ENCODE measurements at regions not wholly inside any gene's neighbourhood (a gene's known extent, or its start where the extent isn't known, plus 50 kb on each side); places are given as distances from the start of the nearest gene placed in this dataset.

DNA sequence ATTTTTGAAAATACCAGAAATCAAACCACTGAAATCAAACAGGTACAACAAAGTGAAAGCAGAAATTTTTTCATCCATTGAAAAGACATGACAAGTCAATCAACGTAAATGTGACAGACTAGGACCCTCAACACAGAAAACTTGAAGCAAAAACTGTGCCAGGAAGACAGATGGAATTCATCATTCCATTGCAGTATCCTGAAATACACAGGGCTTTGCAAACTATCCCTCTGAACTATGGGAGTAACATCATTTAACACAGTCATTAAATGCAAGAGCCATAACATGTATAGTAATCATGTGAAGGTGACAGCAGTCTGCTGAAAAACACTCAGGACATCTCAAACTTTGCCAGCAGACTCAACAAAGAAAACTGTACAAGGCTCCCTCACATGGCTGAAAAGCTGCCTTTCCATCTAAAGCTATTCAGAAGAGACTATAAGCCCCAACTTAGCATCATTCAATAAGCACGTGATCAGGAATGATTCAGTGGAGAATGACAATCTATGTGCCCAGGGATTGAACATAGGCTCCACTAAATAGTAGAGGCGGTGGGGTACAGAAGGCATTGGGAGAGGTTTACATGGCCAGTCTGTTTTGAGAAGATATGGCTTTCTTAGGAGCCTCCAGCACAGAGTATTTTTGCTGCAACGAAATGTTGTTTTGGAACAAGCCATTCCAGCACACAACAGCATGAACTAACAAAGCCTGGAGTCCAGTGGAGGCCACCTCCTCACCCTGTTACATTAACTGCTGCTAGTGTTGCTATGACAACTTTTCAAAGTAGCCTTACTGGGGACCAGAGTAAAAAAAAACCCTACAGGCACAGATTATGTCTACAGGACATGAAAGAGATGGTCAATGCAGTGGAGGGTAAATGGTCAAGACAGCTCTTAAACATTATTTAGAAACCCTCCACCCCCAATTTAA lies 274.5 kb upstream of the NOCT start:
- DNase-seq, result no peak

DNA sequence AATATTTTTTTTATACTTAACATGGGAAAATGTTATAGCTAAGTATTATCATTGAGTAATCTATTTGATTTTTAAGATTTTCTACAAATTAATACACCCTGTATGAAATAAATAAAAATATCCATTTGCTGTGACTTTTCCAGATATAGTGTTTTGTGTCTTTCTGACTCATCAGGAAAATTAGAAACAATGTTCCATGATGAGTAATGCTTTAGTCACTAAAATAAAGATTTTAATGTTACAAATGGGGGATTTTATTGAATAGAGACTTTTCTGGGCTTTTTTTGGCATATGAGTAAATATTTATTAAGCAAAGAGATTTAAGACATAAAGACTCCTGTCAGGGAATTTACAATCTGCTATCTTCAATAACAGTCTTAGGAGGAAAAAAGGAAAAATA lies 279.2 kb upstream of the NOCT start:
- no peak for DNase-seq

DNA sequence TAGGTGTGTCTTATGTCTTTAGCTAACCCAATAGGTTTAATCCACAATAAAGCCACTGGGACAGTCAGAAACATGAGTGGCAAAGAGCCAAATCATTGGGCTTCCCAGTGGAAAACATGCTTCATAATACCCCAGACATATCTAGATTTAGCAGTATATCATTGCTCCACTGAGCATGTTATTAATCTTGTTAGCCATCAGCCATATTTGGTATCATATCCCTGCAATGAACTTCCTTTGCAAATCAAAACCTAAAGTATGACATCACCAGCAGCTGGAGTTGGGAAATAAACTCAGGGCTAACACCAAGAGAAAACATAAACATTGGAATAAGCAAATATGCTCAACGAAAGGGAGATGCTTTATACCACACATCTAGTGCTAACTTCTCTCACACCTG lies 280.8 kb upstream of the NOCT start:
- no peak for DNase-seq

DNA sequence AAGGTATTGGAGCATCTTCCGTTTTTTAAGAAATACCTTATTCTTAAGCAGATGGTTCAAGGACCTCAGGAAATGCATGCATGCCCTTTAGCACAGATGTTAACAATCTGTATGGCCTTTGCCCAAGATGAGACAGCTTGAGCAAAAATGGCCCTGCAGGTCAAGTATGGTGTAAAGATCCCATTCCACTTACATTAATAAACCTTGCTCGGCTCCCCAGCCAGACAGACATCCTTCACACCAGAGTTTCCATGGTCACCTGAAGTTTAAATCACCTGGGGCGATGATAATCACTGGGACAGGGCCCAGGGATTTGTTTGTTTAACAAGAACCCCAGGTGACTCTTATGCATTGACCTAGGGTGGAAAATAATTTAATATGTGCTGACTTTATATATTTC lies 287.0 kb upstream of the NOCT start:
- DNase-seq, result no peak

DNA sequence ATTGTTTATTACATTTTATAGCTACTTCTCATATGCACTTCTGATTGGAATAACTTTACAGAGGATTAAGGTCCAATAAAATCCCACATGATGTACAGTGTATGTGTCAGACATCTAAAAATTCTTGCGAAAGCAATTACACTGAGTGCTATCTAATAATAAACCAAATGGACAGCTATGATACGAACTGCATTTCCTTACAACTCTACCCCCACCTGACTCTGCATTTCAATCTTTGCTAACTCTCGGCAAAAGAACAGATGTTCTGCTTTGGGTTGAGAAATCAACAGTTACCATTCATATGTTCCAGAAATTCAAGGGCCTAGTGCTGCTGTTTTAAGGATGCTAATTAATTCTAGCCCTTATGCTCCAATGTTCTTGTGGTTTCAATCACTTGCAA lies 287.9 kb upstream of the NOCT start:
- DNase-seq, result no peak

DNA sequence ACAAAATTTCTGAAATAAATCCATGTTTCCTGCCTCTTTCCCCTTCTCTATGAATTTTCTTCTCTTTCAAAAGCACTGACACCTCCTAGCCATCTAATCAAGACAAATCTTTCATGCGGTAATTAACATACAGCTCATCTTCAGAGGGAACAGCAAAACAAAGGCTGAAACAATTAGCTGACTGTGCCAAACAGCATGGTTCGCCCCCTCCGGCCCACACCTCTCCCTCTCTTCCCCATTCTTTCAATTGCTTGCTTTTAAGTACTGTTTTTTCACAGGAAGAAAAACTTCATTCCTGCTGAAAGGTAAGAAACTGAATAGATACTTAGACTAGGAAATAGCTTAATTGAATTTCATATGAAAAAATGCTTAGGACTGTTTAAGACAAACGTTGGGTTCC lies 291.1 kb upstream of the NOCT start:
- no peak for DNase-seq

DNA sequence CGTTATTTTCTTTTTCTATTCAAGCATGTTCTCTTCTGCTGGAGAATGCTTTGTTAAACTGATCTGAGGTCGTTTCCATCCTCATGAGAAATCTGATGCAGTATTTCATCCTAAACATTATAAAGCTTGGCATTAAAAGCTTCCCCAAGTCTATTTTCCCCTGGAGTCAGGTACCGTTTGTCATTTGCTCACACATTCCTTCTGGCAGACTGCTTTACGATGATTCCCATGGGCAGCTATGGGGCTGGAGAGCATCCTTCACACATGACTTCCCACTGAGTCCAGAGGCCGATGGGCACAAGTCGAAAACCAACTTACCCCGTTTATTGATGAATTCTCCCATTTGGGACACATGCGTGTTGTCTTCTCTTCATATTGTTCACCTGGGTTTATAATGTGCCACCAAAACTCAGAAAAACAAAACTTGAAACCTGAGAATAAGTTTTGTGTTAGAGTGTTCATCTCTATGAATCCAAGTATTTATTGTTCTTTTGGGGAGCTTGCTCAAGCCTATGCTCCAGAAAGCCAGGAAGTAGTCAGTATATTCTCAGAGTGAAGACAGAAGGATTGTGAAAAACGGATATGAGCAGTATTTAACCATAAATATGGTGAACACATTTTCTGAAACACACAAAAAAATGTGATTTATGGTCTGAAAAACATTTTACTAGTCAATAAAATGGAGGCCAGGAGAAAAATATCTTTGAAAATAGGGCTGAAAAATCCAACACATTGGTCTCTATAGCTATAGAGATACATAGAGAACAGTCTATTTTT lies 298.8 kb upstream of the NOCT start:
- no peak for DNase-seq

DNA sequence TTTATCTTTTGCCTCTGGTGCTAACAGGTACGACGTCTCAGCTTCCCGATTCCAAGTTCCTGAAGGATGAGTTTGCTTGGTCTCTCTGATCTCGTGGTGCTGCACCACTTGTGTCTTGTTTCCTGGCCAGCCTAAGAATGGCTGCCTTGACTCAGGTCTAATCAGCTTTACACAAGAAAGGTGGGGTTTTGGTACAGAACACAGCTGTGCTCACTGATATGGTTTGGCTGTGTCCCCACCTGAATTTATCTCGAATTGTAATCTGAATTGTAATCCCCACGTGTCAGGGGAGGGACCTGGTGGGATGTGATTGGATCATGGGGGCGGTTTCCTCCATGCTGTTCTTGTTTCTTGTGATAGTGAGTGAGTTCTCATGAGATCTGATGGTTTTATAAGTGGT lies 305.3 kb upstream of the NOCT start:
- DNase-seq, result no peak

DNA sequence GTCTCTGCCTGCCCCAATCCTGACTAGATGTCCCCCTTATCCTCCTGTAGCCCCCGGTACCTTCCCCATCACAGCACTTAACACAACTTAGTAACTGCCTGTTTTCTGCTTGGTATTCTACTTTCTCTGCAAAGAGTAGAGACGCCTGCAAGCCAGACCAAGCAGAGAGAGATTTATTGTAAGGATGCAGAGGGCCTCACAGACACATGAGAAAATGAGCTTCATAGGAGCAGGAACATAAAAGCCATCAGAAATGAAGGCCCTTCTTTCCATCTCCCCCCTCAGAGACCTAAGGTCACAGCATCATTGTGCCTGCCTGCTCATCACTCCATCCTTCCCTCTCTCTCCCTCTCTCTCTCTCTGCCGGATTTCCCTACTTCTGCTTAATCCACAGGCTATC lies 305.7 kb upstream of the NOCT start:
- DNase-seq, result no peak

DNA sequence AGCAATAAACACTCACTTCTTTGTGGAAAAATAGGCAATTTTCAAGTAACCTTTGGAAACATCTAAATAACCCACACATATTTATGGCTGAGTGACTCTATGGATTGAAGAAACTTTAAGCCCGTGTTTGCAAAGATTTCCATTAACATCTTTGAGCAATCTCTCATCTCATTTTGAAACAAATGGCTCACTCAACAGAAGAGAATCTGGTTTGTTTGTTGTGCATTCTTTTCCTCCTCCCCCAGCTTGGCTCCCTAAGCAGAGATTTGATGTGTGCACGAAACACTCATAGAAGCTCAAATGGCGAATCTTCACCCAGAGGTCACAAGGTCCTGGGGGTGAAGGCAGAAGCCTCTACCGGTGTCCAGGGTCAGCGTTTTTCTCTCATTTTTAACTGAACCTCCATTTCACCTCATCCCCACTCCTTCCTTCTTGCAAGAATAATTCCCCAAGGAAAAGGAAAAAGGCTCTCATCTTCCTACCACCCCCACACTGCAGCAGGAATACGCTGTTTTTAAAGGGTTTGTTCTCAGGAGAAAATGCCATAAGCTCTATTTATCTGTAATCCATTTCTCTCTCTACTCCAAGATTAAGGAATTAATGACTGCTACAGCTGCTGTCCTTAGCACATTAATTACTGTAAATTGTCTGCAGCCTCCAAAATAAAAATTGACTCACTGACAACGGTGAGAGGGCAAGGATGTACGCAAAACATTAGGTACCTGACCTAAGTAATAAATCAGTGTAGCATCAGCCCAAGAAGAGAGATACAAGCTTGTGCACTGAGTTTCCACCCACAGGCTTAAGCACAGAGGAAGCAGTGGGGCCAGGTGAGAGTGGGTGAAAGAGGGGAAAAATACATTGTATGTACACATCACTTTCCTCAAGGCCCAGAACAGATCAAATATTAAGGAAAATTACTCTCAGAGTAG lies 307.6 kb upstream of the NOCT start:
- DNase-seq, result no peak

DNA sequence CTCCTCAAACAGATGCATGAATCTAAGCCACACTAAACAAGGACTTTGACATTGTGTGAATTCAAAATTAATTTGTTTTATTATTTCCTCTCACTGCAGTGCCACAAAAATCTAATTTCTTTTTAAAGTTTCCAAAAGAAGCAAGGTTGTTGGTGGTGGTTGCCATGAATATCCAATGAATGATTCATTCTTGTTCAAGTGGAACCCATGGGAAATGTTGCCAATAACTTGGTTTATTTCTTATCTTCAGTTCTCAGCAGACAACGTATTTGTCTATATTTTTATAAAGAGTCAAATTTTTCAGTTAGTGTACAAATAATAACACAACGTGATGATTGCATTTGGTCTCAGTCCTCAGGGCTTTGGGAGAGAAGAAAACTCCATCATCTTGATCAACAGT lies 309.4 kb upstream of the NOCT start:
- no peak for DNase-seq

DNA sequence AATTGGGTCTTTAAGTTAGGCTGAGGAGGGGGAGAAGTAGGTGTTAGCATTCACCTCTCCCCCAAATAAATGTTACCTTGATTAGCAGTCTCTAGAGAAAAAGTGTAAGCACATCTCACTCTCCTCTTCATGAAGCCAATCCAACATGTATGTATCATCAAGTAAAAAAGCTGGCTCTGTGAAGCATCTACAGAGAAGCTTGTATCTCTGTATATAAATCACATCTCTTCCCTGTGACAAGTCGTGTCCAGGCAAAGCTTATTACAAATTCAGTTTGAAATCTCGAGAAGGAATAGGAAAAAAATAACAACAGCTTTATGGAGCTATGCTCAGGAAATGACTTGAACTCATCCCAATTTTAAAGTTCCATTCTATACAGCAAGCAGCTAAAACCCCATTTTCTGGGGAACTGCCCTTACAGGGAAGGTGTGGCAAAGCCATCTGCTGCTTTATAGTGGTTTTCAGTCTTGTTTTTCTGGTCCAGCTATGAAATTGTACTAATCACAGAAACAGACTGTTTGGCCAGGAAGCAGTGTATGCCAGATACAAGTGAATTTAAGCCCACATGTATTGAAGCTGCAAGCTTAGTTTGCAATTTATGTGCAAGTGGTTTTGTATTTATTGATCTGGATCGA lies 313.3 kb upstream of the NOCT start:
- DNase-seq, result no peak

DNA sequence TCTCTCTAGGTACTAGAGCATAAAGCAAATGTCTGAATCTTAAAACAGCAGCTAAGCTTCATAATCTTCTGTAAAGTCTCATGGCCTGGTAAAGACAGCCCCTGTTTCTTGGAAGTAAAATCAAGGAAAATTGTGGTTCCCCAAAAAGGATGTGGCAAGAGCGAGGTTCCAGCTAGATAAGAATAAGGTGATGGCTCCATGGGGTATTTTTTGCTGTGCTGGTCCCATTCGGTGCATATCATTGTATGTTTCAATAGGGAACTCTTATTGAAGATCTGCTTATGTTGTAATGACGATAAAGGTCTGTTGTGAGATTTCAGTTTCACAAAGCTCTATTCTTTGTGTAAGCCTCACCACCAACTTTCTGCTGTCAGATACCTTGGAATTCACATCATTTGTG lies 316.9 kb upstream of the NOCT start:
- no peak for DNase-seq

DNA sequence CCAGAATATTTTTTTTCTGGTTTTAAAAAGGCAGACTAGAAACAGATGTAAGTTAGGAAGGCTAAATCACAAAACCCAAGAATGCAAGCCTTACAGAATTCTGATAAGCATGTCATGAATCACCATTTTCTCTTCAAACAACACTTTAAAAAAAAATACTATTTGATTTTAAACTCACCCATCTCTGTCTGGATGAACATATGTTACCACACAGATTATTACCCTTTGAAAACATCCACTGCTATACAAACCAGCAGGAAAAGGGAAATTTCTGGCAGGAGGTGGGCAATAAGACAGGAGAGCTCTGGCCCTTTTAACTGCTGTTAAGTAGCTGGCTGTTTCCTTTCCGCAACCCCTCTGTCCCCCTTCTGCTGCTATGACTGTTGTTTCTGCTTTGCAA lies 317.7 kb upstream of the NOCT start:
- no peak for DNase-seq

DNA sequence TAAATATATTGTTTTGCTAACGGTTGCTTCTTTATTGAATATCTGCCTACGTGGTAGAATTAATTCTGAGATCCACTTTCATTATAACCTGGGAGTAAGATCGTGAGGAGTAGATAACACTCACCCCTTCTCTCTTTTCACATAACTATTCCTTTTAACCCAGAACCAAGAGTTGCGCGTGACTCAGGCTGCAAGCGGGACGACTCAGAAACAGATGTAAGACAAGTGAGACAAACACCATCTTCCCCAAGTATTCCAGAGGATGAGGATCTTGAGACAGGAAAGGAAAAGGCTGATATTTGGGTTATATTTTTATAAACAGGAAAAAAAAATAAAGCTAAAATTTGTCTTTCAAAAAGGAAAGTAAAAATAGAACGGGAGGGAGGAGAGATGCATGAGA lies 318.8 kb upstream of the NOCT start:
- DNase-seq, result no peak

DNA sequence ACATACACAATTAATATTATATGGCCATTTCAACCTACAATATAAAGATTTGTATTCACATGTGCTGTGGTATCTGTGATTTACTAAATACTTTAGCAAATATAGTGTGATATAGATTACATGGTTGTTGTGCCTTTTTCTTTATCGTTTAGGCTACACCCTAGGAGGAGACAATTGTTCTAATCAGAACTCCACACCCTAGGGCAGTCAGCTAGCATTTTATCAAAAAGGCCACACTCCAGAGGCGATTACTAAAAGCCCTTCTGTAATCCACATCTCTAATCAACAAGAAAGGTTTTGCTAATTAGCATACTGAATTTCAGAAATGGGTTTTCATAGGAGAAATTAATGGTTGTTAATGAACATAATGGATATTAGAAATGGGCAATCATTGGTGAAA lies 319.5 kb upstream of the NOCT start:
- no peak for DNase-seq

DNA sequence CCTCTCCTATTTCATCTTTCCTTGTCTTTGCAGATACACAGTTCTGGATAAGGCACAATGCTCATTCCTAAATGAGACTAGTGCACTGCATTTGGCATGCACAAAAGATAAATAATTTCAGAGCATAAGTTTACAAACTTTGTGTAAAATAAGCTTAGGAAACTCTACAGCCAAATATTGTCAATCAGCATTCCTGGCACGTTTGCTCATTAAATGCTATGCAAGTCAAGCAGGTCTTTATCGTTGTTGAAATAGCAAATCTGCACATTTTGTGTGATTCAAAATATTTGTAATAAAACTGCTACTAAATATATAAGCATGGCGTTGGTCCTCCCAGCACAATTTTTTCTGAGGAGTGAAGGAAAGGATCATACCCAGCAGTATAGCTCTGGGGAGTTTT lies 322.1 kb upstream of the NOCT start:
- no peak for DNase-seq

DNA sequence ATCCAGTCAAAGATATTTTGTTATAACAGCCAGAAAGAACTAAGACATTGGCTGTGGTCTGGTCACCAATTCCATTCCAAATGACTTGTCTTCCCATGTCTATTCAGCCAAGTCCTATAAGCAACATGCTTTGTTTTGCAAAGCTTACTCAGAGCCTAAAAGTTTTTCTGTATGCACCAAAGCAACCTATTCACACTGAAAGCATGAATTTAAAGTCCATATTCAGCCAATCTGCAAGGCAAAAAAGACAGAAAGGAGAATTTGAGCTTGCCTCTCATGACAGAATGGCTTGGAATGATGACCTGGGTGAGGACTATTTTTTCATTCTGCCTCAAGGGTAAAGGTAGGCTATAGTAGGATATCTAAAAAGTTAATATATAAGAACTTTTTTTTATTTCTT lies 323.2 kb upstream of the NOCT start:
- no peak for DNase-seq

DNA sequence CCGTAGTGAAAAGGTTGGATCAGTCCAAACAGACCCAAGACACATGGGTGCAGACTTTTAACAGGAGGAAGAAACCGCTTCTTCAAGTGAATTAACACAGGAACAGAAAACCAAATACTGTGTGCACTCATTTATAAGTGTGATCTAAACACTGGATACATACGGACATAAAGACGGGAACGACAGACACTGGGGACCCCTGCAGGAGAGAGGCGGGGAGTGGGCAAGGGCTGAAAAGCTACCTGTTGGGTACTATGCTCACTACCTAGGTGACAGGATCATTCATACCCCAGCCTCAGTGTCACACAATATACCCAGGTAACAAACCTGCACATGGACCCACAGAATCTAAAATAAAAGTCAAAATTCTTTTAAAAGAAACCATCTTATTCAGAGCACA lies 326.0 kb upstream of the NOCT start:
- no peak for DNase-seq

DNA sequence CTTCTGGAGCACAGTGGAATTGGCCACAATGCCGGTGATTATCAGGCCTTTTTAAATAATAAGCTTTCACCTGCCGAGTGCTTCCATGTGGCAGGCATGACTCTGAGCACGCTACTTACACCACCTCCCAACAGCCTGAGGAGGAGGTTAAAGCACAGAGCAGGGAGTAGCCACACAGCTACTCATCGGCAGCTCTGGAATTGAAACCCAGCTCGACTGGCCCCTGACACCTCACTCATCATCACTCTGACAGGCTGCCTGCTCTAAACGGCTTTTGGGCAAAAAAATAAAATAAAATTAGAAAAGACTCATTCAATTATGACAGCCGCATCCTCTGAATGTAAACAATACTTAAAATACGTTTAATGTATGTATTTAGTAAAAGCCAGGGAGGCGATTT lies 326.4 kb upstream of the NOCT start:
- no peak for DNase-seq

DNA sequence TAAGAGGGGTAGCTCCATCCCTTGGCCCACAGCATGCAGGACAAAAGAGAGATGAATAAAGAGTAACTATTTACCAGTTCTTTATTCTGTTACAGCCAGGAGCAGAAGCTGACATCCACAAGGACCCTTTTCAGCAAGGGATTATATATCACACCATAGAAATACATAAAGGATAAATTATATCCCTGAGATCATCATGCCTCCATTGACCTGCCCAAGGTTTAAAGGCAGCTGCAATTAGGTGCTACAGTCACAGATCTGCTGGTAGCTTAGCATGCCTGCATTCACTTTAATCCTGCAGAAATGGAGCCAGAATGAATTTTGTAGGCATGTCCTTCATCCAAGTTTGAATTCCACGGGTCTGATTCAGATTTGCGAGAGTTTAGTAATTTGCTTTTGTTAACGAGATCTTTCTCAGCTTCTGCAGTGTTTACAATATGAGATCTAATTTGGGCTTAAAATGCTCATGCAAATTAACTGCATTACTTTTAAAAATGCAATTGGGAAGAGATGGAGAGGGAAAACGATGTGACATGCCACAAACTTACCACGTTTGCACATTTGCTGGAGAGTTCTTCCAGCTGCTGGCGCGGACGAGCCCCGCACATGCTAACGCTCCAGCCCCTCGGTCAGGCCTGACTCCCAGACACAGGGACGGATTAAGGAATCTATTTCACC lies 327.0 kb upstream of the NOCT start:
- DNase-seq, result no peak
